ENCODE measurements at regions not wholly inside any gene's neighbourhood (a gene's known extent, or its start where the extent isn't known, plus 50 kb on each side); places are given as distances from the start of the nearest gene placed in this dataset.

DNA sequence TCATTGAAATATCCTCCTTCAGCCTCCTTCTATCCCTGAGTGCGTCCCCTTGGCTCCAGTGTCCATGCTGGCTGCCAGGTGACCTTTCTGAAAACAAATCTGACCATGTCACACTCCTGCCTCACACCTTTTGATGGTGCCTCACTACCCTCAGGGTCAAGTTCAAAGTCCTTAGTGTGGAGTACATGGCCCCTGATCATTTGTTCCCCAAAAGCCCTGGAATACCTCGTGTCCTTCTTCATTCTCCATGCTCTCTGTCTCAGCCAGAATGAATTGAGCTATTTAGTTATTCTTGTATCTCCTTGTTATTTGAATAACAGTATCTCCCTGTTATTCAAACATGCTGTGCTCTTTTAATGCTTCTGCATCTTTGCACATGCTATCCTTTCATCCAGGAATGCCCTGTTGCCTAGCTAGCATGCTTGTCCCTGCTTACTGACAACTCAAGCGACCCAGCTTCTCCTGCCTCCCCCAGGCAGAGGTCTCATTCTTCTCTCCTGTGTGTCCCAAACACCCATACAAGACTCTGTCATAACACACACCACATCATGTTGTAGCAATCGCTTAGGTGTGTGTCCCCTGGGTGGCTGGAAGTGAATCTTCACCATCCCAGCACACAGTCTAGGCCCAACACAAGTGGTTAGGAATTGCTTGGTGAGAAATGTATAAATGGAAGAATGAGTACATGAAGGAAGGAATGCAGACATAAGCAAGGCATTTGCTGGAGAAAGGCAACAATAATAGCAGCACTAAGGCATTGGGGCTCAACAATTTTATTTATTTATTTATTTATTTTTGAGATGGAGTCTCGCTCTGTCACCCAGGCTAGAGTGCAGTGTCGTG is 144.0 kb downstream of the DDX1 start:
- TF ChIP-seq, protein P1, sequence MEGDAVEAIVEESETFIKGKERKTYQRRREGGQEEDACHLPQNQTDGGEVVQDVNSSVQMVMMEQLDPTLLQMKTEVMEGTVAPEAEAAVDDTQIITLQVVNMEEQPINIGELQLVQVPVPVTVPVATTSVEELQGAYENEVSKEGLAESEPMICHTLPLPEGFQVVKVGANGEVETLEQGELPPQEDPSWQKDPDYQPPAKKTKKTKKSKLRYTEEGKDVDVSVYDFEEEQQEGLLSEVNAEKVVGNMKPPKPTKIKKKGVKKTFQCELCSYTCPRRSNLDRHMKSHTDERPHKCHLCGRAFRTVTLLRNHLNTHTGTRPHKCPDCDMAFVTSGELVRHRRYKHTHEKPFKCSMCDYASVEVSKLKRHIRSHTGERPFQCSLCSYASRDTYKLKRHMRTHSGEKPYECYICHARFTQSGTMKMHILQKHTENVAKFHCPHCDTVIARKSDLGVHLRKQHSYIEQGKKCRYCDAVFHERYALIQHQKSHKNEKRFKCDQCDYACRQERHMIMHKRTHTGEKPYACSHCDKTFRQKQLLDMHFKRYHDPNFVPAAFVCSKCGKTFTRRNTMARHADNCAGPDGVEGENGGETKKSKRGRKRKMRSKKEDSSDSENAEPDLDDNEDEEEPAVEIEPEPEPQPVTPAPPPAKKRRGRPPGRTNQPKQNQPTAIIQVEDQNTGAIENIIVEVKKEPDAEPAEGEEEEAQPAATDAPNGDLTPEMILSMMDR (IDR thresholded peaks at IDR 0.05) = no peak
- TF ChIP-seq POLR2A (IDR thresholded peaks at IDR 0.05) = no peak

All from body of pancreas (tissue), 4 donors.